ENCODE measurements at regions not wholly inside any gene's neighbourhood (a gene's known extent, or its start where the extent isn't known, plus 50 kb on each side); places are given as distances from the start of the nearest gene placed in this dataset.
"Not testable (repeated sequence)": the region's sequence is repeated elsewhere in the genome, so short reads cannot be mapped to it uniquely, and the experiment has no call there.

- Histone ChIP-seq H4K20me1 (ENCODE audit: insufficient read depth) (no peaks in the 10 kb centered on the region), H3K9ac (no peak overlapping the region), H3K4me1 (ENCODE audit: low read depth, poor library complexity, severe bottlenecking) (no peaks in the 10 kb centered on the region), H3K27me3 (ENCODE audit: insufficient read depth, low read depth) (no peaks in the 10 kb centered on the region), H3K36me3 (ENCODE audit: insufficient read depth) (no peaks in the 10 kb centered on the region), H3K4me3 (IDR thresholded peaks at IDR 0.05; ENCODE audit: insufficient read depth, low read depth, low read length) (no peak overlapping the region), H3K4me2 (no peak overlapping the region), H3K79me2 (ENCODE audit: insufficient read depth, low read depth) (no peaks in the 10 kb centered on the region), H3K27ac (no peak overlapping the region), H2AFZ (ENCODE audit: low read depth) (no peak overlapping the region)
- no peak for TF ChIP-seq CTCF (conservative IDR thresholded peaks at IDR 0.05; ENCODE audit: low read depth, low read length)
Measured at GRCh38 chrX:40853816-40854123, 118.4 kb upstream of the MED14 start.

GRCh38 chrX:40854242-40854641 is 118.9 kb upstream of the MED14 start:
- Histone ChIP-seq H3K79me2 (ENCODE audit: insufficient read depth, low read depth) (no peaks in the 10 kb centered on the region), H3K4me3 (IDR thresholded peaks at IDR 0.05; ENCODE audit: insufficient read depth, low read depth, low read length) (no peak overlapping the region), H2AFZ (ENCODE audit: low read depth) (no peak overlapping the region), H3K9ac (no peak overlapping the region), H3K4me1 (ENCODE audit: low read depth, poor library complexity, severe bottlenecking) (no peaks in the 10 kb centered on the region), H3K4me2 (no peak overlapping the region), H3K27me3 (ENCODE audit: insufficient read depth, low read depth) (no peaks in the 10 kb centered on the region), H3K36me3 (ENCODE audit: insufficient read depth) (no peaks in the 10 kb centered on the region), H4K20me1 (ENCODE audit: insufficient read depth) (no peaks in the 10 kb centered on the region), H3K27ac (no peak overlapping the region)
- no peak for TF ChIP-seq CTCF (conservative IDR thresholded peaks at IDR 0.05; ENCODE audit: low read depth, low read length)

GRCh38 chrX:40855411-40855810 is 120.1 kb upstream of the MED14 start:
- H2AFZ ChIP-seq (ENCODE audit: low read depth) = no peak overlapping the region
- H3K4me3 ChIP-seq (IDR thresholded peaks at IDR 0.05; ENCODE audit: insufficient read depth, low read depth, low read length) = no peak overlapping the region
- H4K20me1 ChIP-seq (ENCODE audit: insufficient read depth) = no peaks in the 10 kb centered on the region
- TF ChIP-seq CTCF (conservative IDR thresholded peaks at IDR 0.05; ENCODE audit: low read depth, low read length) = no peak
- no peak overlapping the region for H3K27ac ChIP-seq
- H3K4me2 ChIP-seq = no peak overlapping the region
- no peak overlapping the region for H3K9ac ChIP-seq
- no peaks in the 10 kb centered on the region for H3K79me2 ChIP-seq (ENCODE audit: insufficient read depth, low read depth)
- no peaks in the 10 kb centered on the region for H3K36me3 ChIP-seq (ENCODE audit: insufficient read depth)
- H3K4me1 ChIP-seq (ENCODE audit: low read depth, poor library complexity, severe bottlenecking) = no peaks in the 10 kb centered on the region
- no peaks in the 10 kb centered on the region for H3K27me3 ChIP-seq (ENCODE audit: insufficient read depth, low read depth)

- TF ChIP-seq CTCF (conservative IDR thresholded peaks at IDR 0.05; ENCODE audit: low read depth, low read length) = no peak
- Histone ChIP-seq H3K4me3 (IDR thresholded peaks at IDR 0.05; ENCODE audit: insufficient read depth, low read depth, low read length) (no peak overlapping the region), H3K27me3 (ENCODE audit: insufficient read depth, low read depth) (no peaks in the 10 kb centered on the region), H3K9ac (no peak overlapping the region), H3K4me1 (ENCODE audit: low read depth, poor library complexity, severe bottlenecking) (no peaks in the 10 kb centered on the region), H3K79me2 (ENCODE audit: insufficient read depth, low read depth) (no peaks in the 10 kb centered on the region), H3K27ac (no peak overlapping the region), H2AFZ (ENCODE audit: low read depth) (no peak overlapping the region), H3K36me3 (ENCODE audit: insufficient read depth) (no peaks in the 10 kb centered on the region), H4K20me1 (ENCODE audit: insufficient read depth) (no peaks in the 10 kb centered on the region), H3K4me2 (no peak overlapping the region)
Measured at GRCh38 chrX:40855932-40856515, 120.7 kb upstream of the MED14 start.

- not testable (repeated sequence) for H3K4me1 ChIP-seq (ENCODE audit: low read depth, poor library complexity, severe bottlenecking); H3K27ac ChIP-seq; H2AFZ ChIP-seq (ENCODE audit: low read depth); H3K27me3 ChIP-seq (ENCODE audit: insufficient read depth, low read depth); H3K36me3 ChIP-seq (ENCODE audit: insufficient read depth); H3K4me3 ChIP-seq (IDR thresholded peaks at IDR 0.05; ENCODE audit: insufficient read depth, low read depth, low read length); H3K9ac ChIP-seq; H3K4me2 ChIP-seq; H4K20me1 ChIP-seq (ENCODE audit: insufficient read depth); H3K79me2 ChIP-seq (ENCODE audit: insufficient read depth, low read depth)
Measured at GRCh38 chrX:40861952-40862554, 126.7 kb upstream of the MED14 start.

GRCh38 chrX:40863260-40863659 is 127.9 kb upstream of the MED14 start:
- not testable (repeated sequence) for H3K4me3 ChIP-seq (IDR thresholded peaks at IDR 0.05; ENCODE audit: insufficient read depth, low read depth, low read length); H3K4me2 ChIP-seq; H3K27me3 ChIP-seq (ENCODE audit: insufficient read depth, low read depth); H3K27ac ChIP-seq; H3K4me1 ChIP-seq (ENCODE audit: low read depth, poor library complexity, severe bottlenecking); H3K9ac ChIP-seq; H4K20me1 ChIP-seq (ENCODE audit: insufficient read depth); H3K79me2 ChIP-seq (ENCODE audit: insufficient read depth, low read depth); H3K36me3 ChIP-seq (ENCODE audit: insufficient read depth); H2AFZ ChIP-seq (ENCODE audit: low read depth)
